GM06990 (cell line): ENCODE measurements at regions not wholly inside any gene's neighbourhood (a gene's known extent, or its start where the extent isn't known, plus 50 kb on each side); places are given as distances from the start of the nearest gene placed in this dataset.
"Not testable (repeated sequence)": the region's sequence is repeated elsewhere in the genome, so short reads cannot be mapped to it uniquely, and the experiment has no call there.

Source experiments
- DNase-seq: peaks from one replicate; pipeline ENCODE4 v3.0.0-alpha.2; 2011; ENCODE audit not compliant: insufficient read length; ENCODE audit errors: extremely low read depth
- H3K27me3 ChIP-seq: replicated peaks from 2 replicates; pipeline ENCODE4 v1.6.0; 2011; ENCODE audit warnings: low read length; ENCODE audit not compliant: control insufficient read depth, insufficient read depth
- H3K36me3 ChIP-seq: 2 replicates; pipeline ENCODE4 v1.5.1; 2011; ENCODE audit warnings: low read length; ENCODE audit not compliant: control insufficient read depth, insufficient read depth
- H3K4me3 ChIP-seq: replicated peaks from 2 replicates; pipeline ENCODE4 v1.5.1; 2011; ENCODE audit warnings: low read depth, mild to moderate bottlenecking, control low read depth, low read length
- CTCF ChIP-seq: IDR thresholded peaks from 2 replicates; pipeline ENCODE4 v1.5.1; 2011; ENCODE audit warnings: low read length, control low read depth, mild to moderate bottlenecking, inconsistent platforms; ENCODE audit not compliant: insufficient read depth, poor library complexity, severe bottlenecking

GRCh38 chr3:3664935-3665334, 134.3 kb upstream of the LRRN1 start:
- Histone ChIP-seq H3K4me3 (no peak overlapping the region), H3K27me3 (no peaks in the 10 kb centered on the region), H3K36me3 (no peaks in the 10 kb centered on the region)
- TF ChIP-seq CTCF = no peak
- no peak for DNase-seq

- TF ChIP-seq CTCF = no peak
- no peak for DNase-seq
- H3K4me3 ChIP-seq = no peak overlapping the region
- no peaks in the 10 kb centered on the region for H3K27me3 ChIP-seq
- no peaks in the 10 kb centered on the region for H3K36me3 ChIP-seq
These were observed 136.6 kb upstream of the LRRN1 start for GRCh38 chr3:3662610-3663009.

- TF ChIP-seq CTCF = no peak
- no peak for DNase-seq
- H3K36me3 ChIP-seq = no peaks in the 10 kb centered on the region
- H3K27me3 ChIP-seq = no peaks in the 10 kb centered on the region
- H3K4me3 ChIP-seq = no peak overlapping the region
These were observed 144.3 kb upstream of the LRRN1 start for GRCh38 chr3:3654916-3655315.

GRCh38 chr3:3648988-3649679, 150.1 kb upstream of the LRRN1 start:
- no peak overlapping the region for H3K4me3 ChIP-seq
- no peak for DNase-seq
- no peaks in the 10 kb centered on the region for H3K36me3 ChIP-seq
- no peak for TF ChIP-seq CTCF
- H3K27me3 ChIP-seq = no peaks in the 10 kb centered on the region; the same call in 1 of the 2 replicates

- no peak for TF ChIP-seq CTCF
- no peaks in the 10 kb centered on the region for H3K36me3 ChIP-seq
- DNase-seq = no peak
- no peaks in the 10 kb centered on the region; the same call in none of the 2 replicates for H3K27me3 ChIP-seq
- H3K4me3 ChIP-seq = no peak overlapping the region
These were observed 152.3 kb upstream of the LRRN1 start for GRCh38 chr3:3646934-3647333.

GRCh38 chr3:3646103-3646844, 153.0 kb upstream of the LRRN1 start:
- H3K36me3 ChIP-seq, H3K4me3 ChIP-seq, DNase-seq, H3K27me3 ChIP-seq: not testable (repeated sequence)
